ENCODE measurements at regions not wholly inside any gene's neighbourhood (a gene's known extent, or its start where the extent isn't known, plus 50 kb on each side); places are given as distances from the start of the nearest gene placed in this dataset.

DNA sequence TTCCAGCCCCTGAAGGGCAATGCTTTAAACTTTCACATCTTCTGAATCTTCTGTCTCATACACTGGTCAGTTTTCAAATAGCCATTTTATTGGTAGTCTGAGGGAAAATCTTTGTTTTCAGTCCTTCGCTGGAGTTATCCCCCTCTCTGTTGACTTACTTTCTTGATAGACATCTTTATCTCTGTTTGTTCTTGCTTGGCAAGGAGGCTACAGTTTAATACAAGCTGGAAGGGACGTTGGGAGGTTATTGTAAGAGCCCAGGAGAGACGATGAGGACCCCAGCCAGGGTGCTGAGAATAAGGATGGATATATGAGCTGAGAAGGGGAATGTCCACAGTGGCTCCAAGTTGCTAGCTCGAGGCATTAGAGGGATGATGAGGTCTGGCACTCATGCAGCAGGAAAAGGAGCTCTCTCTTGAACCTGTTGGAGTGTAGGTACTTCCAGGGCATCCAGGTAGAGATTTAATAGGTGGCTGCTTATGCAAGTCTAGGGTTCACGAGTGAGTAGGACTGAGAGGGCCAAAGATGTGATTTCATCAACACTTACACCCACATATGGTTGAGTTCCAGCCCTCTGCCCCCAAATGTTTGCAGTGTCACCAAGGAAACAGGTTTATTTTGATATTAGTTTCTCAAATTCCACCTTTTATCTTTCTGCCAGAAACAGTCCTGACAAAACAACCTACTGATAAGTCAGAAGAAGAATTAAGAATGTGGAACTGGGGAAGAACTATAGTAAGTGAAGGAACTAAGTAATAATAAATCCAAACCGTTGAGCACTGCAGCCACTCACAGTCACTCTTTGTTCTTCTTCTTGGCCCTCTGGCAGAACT is 237.3 kb upstream of the PROX1 start:
- no peak for ATAC-seq
- H3K36me3 ChIP-seq (ENCODE audit: low read depth): no peaks in the 10 kb centered on the region
- intact Hi-C loops (cut with DNase I, micrococcal nuclease): no loop called here
- no peak for DNase-seq
- H3K4me1 ChIP-seq (ENCODE audit: low read depth): no peaks in the 10 kb centered on the region
- TF ChIP-seq, protein P1, sequence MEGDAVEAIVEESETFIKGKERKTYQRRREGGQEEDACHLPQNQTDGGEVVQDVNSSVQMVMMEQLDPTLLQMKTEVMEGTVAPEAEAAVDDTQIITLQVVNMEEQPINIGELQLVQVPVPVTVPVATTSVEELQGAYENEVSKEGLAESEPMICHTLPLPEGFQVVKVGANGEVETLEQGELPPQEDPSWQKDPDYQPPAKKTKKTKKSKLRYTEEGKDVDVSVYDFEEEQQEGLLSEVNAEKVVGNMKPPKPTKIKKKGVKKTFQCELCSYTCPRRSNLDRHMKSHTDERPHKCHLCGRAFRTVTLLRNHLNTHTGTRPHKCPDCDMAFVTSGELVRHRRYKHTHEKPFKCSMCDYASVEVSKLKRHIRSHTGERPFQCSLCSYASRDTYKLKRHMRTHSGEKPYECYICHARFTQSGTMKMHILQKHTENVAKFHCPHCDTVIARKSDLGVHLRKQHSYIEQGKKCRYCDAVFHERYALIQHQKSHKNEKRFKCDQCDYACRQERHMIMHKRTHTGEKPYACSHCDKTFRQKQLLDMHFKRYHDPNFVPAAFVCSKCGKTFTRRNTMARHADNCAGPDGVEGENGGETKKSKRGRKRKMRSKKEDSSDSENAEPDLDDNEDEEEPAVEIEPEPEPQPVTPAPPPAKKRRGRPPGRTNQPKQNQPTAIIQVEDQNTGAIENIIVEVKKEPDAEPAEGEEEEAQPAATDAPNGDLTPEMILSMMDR (IDR thresholded peaks at IDR 0.05): no peak
- no peaks in the 10 kb centered on the region for H3K9me3 ChIP-seq
- no peak overlapping the region for H3K4me3 ChIP-seq

DNA sequence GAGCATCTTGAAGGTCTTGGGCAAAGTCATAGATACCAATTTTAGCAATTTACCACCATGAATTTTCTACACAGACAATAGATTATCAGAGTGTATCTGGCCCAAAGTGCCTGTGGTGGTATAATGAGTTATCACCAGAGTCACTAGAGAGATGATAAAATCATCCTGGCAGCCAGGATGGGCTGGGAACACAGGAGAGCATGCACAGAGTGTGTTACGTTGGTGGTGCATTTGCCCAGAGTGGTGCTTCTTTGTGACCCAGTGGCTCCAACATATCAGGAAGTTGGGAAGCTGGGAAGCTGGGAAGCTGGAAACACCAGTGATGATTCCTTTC is 236.7 kb upstream of the PROX1 start:
- TF ChIP-seq, protein P1 (IDR thresholded peaks at IDR 0.05): no peak

DNA sequence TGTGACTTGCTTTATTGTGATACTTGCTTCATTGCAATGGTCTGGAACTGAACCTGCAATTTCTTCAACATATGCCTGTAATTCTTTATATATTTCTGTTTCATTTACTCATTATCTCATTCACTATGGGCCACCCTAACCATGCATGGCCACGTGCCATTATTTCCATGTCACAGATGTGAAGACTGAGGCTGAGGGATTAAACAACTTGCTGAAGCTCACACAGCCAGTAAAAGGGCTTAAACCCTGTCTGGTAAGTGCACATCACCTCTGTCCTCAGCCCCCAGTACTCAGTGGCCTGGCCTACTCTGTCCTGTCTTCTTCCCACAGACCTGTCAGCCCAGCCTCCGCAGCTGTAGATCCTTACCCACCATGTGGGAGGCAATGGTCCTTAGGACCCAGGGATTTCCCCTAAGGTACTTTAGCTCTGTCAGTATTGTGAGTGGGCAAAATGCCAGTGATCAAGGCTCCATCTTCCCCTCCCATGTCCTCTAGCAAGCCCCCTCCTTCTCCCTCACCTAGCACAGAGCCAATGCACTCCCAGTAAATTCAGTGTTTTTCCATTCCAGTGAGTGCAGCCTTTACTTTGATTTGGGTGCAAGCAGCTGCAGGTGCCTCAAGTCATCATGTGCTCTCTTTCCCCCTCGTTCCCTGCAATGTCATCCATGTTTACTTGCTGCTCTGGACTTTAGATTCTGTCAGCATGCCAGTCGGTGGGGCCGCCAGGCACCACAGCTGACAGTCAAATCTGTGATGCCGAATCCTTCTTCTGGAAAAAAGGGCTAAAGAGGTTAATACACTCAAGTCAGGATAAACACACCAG is 228.2 kb upstream of the PROX1 start:
- ATAC-seq (peak; percentile 65), DNase-seq (peak in 2 of 3 donors; percentile 29 to 40)
- no peaks in the 10 kb centered on the region for H3K9me3 ChIP-seq
- no peak overlapping the region for H3K4me3 ChIP-seq
- no peaks in the 10 kb centered on the region for H3K36me3 ChIP-seq (ENCODE audit: low read depth)
- no peaks in the 10 kb centered on the region for H3K4me1 ChIP-seq (ENCODE audit: low read depth)
- intact Hi-C loops (cut with DNase I, micrococcal nuclease): no loop called here
- TF ChIP-seq, protein P1 (IDR thresholded peaks at IDR 0.05): no peak

More for the DNA sequence above, 236.7 kb upstream of the PROX1 start:
- H3K36me3 ChIP-seq (ENCODE audit: low read depth): no peaks in the 10 kb centered on the region
- DNase-seq: no peak
- no peak for ATAC-seq
- H3K9me3 ChIP-seq: no peaks in the 10 kb centered on the region
- no peaks in the 10 kb centered on the region for H3K4me1 ChIP-seq (ENCODE audit: low read depth)
- intact Hi-C loops (cut with DNase I, micrococcal nuclease): no loop called here
- H3K4me3 ChIP-seq: no peak overlapping the region

DNA sequence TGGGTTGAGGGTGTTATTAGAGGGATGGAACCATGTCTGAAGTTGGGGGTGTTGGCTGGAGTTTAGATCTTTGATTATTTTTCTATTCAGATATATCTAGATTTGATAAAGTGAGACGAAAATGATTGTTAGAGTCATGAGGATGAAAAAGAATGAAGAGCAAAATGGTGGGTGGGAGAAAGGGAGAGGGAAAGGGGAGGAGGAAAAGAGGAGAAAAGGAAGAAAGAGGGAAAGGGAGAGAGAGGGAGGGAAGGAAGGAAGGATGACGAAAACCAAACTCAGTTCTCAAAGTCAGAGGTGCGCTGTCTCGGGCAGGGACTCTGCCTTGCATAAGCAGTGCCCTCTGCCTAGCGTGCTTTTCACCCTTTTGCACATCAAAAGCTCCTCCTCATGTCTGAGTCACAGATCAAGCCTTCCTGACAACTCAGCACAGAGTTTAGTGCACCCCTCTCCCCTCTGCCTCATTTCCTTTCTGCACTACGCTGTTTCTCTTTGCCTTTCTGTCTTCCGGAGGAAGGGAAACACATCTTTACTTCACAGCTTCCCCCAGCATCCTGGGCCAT is 225.8 kb upstream of the PROX1 start:
- H3K9me3 ChIP-seq: no peaks in the 10 kb centered on the region
- intact Hi-C loops (cut with DNase I, micrococcal nuclease): no loop called here
- no peaks in the 10 kb centered on the region for H3K4me1 ChIP-seq (ENCODE audit: low read depth)
- no peak overlapping the region for H3K4me3 ChIP-seq
- DNase-seq (no peak), ATAC-seq (no peak)
- no peaks in the 10 kb centered on the region for H3K36me3 ChIP-seq (ENCODE audit: low read depth)
- TF ChIP-seq, protein P1 (IDR thresholded peaks at IDR 0.05): no peak

DNA sequence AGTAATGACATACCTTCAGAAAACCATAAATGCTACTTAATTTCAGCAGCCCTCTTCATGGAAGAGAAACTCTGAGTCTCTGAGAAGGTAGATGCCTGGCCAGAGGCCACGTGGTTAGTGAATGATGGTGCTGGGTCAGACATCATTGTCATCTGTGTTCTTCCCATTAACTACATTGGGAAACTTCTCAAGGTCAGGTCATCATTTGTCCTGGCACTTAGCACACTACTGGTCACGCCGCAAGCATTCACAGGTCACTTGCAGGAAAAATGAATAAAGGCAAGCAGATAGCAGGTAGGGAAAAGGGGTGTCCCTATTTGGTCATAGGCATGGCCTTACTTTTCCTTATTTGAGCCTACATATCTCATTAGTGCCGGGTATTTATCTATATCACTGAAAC is 220.1 kb upstream of the PROX1 start:
- H3K4me3 ChIP-seq: no peak overlapping the region
- ATAC-seq (no peak), DNase-seq (no peak)
- intact Hi-C loops (cut with DNase I, micrococcal nuclease): no loop called here
- no peaks in the 10 kb centered on the region for H3K36me3 ChIP-seq (ENCODE audit: low read depth)
- H3K9me3 ChIP-seq: no peaks in the 10 kb centered on the region
- TF ChIP-seq, protein P1 (IDR thresholded peaks at IDR 0.05): no peak
- H3K4me1 ChIP-seq (ENCODE audit: low read depth): no peaks in the 10 kb centered on the region

All from mucosa of descending colon (tissue), 3 donors.